H9 (cell line): ENCODE measurements at regions not wholly inside any gene's neighbourhood (a gene's known extent, or its start where the extent isn't known, plus 50 kb on each side); places are given as distances from the start of the nearest gene placed in this dataset.

Experiments used
- DNase-seq: peaks from one replicate; pipeline ENCODE4 v3.0.0-alpha.2; 2017
- H2AFZ ChIP-seq: one replicate; pipeline ENCODE4 v1.6.1; 2013; ENCODE audit warnings: mild to moderate bottlenecking, low read length, control low read depth, moderate library complexity
- H2AK5ac ChIP-seq: 2 replicates; pipeline ENCODE4 v1.6.1; 2013; ENCODE audit warnings: low read length, control low read depth, mixed read lengths; ENCODE audit not compliant: insufficient read length
- H2BK120ac ChIP-seq: one replicate; pipeline ENCODE4 v1.6.1; 2013; ENCODE audit warnings: low read depth, mild to moderate bottlenecking, low read length, control low read depth, inconsistent platforms; ENCODE audit not compliant: poor library complexity, severe bottlenecking
- H2BK12ac ChIP-seq: 2 replicates; pipeline ENCODE4 v1.6.1; 2013; ENCODE audit warnings: low read length, control low read depth, mixed read lengths, low read depth; ENCODE audit not compliant: insufficient read length
- H2BK15ac ChIP-seq: 2 replicates; pipeline ENCODE4 v1.6.1; 2013; ENCODE audit warnings: low read depth, low read length, control low read depth
- H2BK20ac ChIP-seq: one replicate; pipeline ENCODE4 v1.6.1; 2013; ENCODE audit warnings: low read depth, mild to moderate bottlenecking, low read length, control low read depth, inconsistent platforms; ENCODE audit not compliant: poor library complexity, severe bottlenecking
- H2BK5ac ChIP-seq: 2 replicates; pipeline ENCODE4 v1.6.1; 2013; ENCODE audit warnings: low read length, control low read depth, mixed read lengths; ENCODE audit not compliant: insufficient read length
- H3K14ac ChIP-seq: 2 replicates; pipeline ENCODE4 v1.6.1; 2013; ENCODE audit warnings: low read length, control low read depth; ENCODE audit not compliant: insufficient read depth
- H3K18ac ChIP-seq: 2 replicates; pipeline ENCODE4 v1.6.1; 2013; ENCODE audit warnings: low read depth, mild to moderate bottlenecking, mixed read lengths, low read length, control low read depth; ENCODE audit not compliant: insufficient read length
- H3K23ac ChIP-seq: 2 replicates; pipeline ENCODE4 v1.6.1; 2013; ENCODE audit warnings: low read length, control low read depth, mixed read lengths, low read depth; ENCODE audit not compliant: insufficient read length
- H3K23me2 ChIP-seq: 2 replicates; pipeline ENCODE4 v1.6.1; 2013; ENCODE audit warnings: low read depth, mild to moderate bottlenecking, mixed read lengths, low read length, control low read depth; ENCODE audit not compliant: insufficient read length, poor library complexity, severe bottlenecking
- H3K27ac ChIP-seq: 2 replicates; pipeline ENCODE4 v1.5.1; 2013; ENCODE audit warnings: low read length, control low read depth, mixed read lengths, low read depth; ENCODE audit not compliant: insufficient read length
- H3K27me3 ChIP-seq: 2 replicates; pipeline ENCODE4 v1.6.1; 2013; ENCODE audit warnings: low read length, control low read depth, inconsistent platforms; ENCODE audit not compliant: insufficient read depth
- H3K4ac ChIP-seq: 2 replicates; pipeline ENCODE4 v1.6.1; 2013; ENCODE audit warnings: low read depth, mild to moderate bottlenecking, control low read depth, inconsistent platforms, low read length, moderate library complexity
- H3K4me1 ChIP-seq: 2 replicates; pipeline ENCODE4 v1.6.1; 2013; ENCODE audit warnings: low read length, control low read depth, inconsistent platforms; ENCODE audit not compliant: insufficient read depth
- H3K4me2 ChIP-seq: 2 replicates; pipeline ENCODE4 v1.6.1; 2013; ENCODE audit warnings: low read length, control low read depth, mixed read lengths; ENCODE audit not compliant: insufficient read length, insufficient read depth
- H3K56ac ChIP-seq: 2 replicates; pipeline ENCODE4 v1.6.1; 2013; ENCODE audit warnings: low read depth, mild to moderate bottlenecking, mixed read lengths, low read length, control low read depth; ENCODE audit not compliant: insufficient read length
- H3K79me1 ChIP-seq: 2 replicates; pipeline ENCODE4 v1.6.1; 2013; ENCODE audit warnings: low read depth, mild to moderate bottlenecking, moderate library complexity, low read length, control low read depth, inconsistent platforms; ENCODE audit not compliant: insufficient read depth, poor library complexity, severe bottlenecking
- H3K79me2 ChIP-seq: 2 replicates; pipeline ENCODE4 v1.6.1; 2013; ENCODE audit warnings: low read length, control low read depth, inconsistent platforms; ENCODE audit not compliant: insufficient read depth
- H3K9ac ChIP-seq: 2 replicates; pipeline ENCODE4 v1.6.1; 2013; ENCODE audit warnings: low read length, control low read depth, mixed read lengths; ENCODE audit not compliant: insufficient read length; ENCODE audit errors: extremely low read depth
- H3K9me3 ChIP-seq: one replicate; pipeline ENCODE4 v1.6.1; 2013; ENCODE audit warnings: low read depth, low read length, inconsistent platforms; ENCODE audit not compliant: control insufficient read depth
- H3T11ph ChIP-seq: one replicate; pipeline ENCODE4 v1.6.1; 2013; ENCODE audit warnings: mild to moderate bottlenecking, low read length, control low read depth, inconsistent platforms
- H4K20me1 ChIP-seq: one replicate; pipeline ENCODE4 v1.6.1; 2013; ENCODE audit not compliant: control insufficient read depth, insufficient read length, insufficient read depth
- H4K5ac ChIP-seq: 2 replicates; pipeline ENCODE4 v1.6.1; 2013; ENCODE audit warnings: low read depth, mild to moderate bottlenecking, mixed read lengths, low read length, control low read depth; ENCODE audit not compliant: insufficient read length
- H4K8ac ChIP-seq: replicated peaks from 2 replicates; pipeline ENCODE4 v1.6.1; 2013; ENCODE audit warnings: low read length, control low read depth, mixed read lengths, low read depth; ENCODE audit not compliant: insufficient read length
- H4K91ac ChIP-seq: 2 replicates; pipeline ENCODE4 v1.6.1; 2013; ENCODE audit warnings: low read depth, mild to moderate bottlenecking, moderate library complexity, mixed read lengths, low read length, control low read depth; ENCODE audit not compliant: insufficient read length
- H3K27ac Mint-ChIP-seq, 3 experiments: 2 replicates in 2 of 3; 3 replicates in 1 of 3; pipeline ENCODE4 v1.8.0; 2020 to 2021; ENCODE audit warnings: mixed read lengths in 3 of 3, mild to moderate bottlenecking in 1 of 3, moderate library complexity in 1 of 3
- H3K27me3 Mint-ChIP-seq: 2 replicates; pipeline ENCODE4 v1.8.0; 2021; ENCODE audit warnings: low read depth, mild to moderate bottlenecking, moderate library complexity, mixed read lengths
- H3K36me3 Mint-ChIP-seq, 3 experiments: 2 replicates in 2 of 3; 3 replicates in 1 of 3; pipeline ENCODE4 v1.8.0; 2020 to 2021; ENCODE audit warnings: low read depth in 3 of 3, mixed read lengths in 3 of 3; ENCODE audit not compliant: insufficient read depth in 1 of 3
- H3K4me1 Mint-ChIP-seq, 2 experiments: 2 replicates each; pipeline ENCODE4 v1.8.0; 2020; ENCODE audit warnings: mixed read lengths in 2 of 2
- H3K4me3 Mint-ChIP-seq, 2 experiments: 2 replicates in 1 of 2; 3 replicates in 1 of 2; pipeline ENCODE4 v1.8.0; 2020 to 2021; ENCODE audit warnings: mild to moderate bottlenecking in 2 of 2, mixed read lengths in 2 of 2, moderate library complexity in 1 of 2
- H3K9me3 Mint-ChIP-seq, 2 experiments: 2 replicates in 1 of 2; 3 replicates in 1 of 2; pipeline ENCODE4 v1.8.0; 2020; ENCODE audit warnings: mild to moderate bottlenecking in 2 of 2, mixed read lengths in 2 of 2, moderate library complexity in 1 of 2
- CTCF ChIP-seq: fragments of 200-600 bp; sonication (generic); conservative IDR thresholded peaks from 3 replicates; pipeline ENCODE4 v1.8.0; 2021; ENCODE audit warnings: antibody characterized with exemption, mild to moderate bottlenecking
- WGBS: extraction: QIAGEN DNeasy Blood & Tissue Kit; methylation state at CpG from one replicate; pipeline ENCODE4 v1.1.7; 2013; ENCODE audit warnings: missing lambda C conversion rate, low lambda C conversion rate, mixed read lengths; ENCODE audit not compliant: insufficient read length; ENCODE audit errors: extremely low coverage; 5-methylcytosine and 5-hydroxymethylcytosine counted together

- H4K8ac ChIP-seq: no peak overlapping the region
- Mint-ChIP-seq H3K36me3 (no peaks in the 10 kb centered on the region; a peak in 1 of 7 replicates), H3K9me3 (peaks cover 0 to 4% of the 10 kb centered on the region in 2 experiments; a peak in 2 of 5 replicates), H3K4me3 (no peak overlapping the region), H3K4me1 (no peaks in the 10 kb centered on the region), H3K27me3 (no peaks in the 10 kb centered on the region; the same call in none of the 2 replicates), H3K27ac (no peak overlapping the region)
- DNase-seq: no peak
- H2AK5ac ChIP-seq: no peak overlapping the region
- no peak overlapping the region for H3K23ac ChIP-seq
- H3K27me3 ChIP-seq: no peaks in the 10 kb centered on the region
- no peaks in the 10 kb centered on the region for H3K4me1 ChIP-seq
- no peak overlapping the region for H2BK12ac ChIP-seq
- no peak overlapping the region for H2AFZ ChIP-seq
- no peak overlapping the region for H2BK20ac ChIP-seq
- H3K4me2 ChIP-seq: no peak overlapping the region
- WGBS: no CpG with 5 or more reads among the region's 3 CpGs
- H4K20me1 ChIP-seq: no peaks in the 10 kb centered on the region
- no peak overlapping the region for H3K56ac ChIP-seq
- H4K5ac ChIP-seq: no peak overlapping the region
- no peak overlapping the region for H3K27ac ChIP-seq
- H3K9me3 ChIP-seq: no peaks in the 10 kb centered on the region
- no peak overlapping the region for H2BK5ac ChIP-seq
- no peak overlapping the region for H3K4ac ChIP-seq
- H4K91ac ChIP-seq: no peak overlapping the region
- no peak for TF ChIP-seq CTCF
- H3K9ac ChIP-seq: no peak overlapping the region
- H2BK120ac ChIP-seq: no peak overlapping the region
- H3K23me2 ChIP-seq: no peaks in the 10 kb centered on the region
- no peak overlapping the region for H2BK15ac ChIP-seq
- no peaks in the 10 kb centered on the region for H3K79me1 ChIP-seq
- H3T11ph ChIP-seq: no peak overlapping the region
- H3K14ac ChIP-seq: no peak overlapping the region
- no peaks in the 10 kb centered on the region for H3K79me2 ChIP-seq
- H3K18ac ChIP-seq: no peak overlapping the region
Observed at GRCh38 chr10:3509355-3509754, 275.7 kb downstream of the KLF6 start.
